HCT116 (cell line): ENCODE measurements at regions not wholly inside any gene's neighbourhood (a gene's known extent, or its start where the extent isn't known, plus 50 kb on each side); places are given as distances from the start of the nearest gene placed in this dataset.

Source experiments
- ATAC-seq: fragments of 200-7000 bp; cut with Tn5 transposase; 2 replicates; pipeline ENCODE4 v1.9.1; 2020; ENCODE audit warnings: mild to moderate bottlenecking, moderate library complexity
- BruUV-seq: library from RNA; stranded (reverse); fragments of 400-500 nt; replicated peaks from 2 replicates; lab custom pipeline; 2021; lab: Mats Ljungman, UMichigan
- CTCF ChIA-PET: fragments of 300-600 bp; sonication (Branson Sonifier 250); formaldehyde crosslinking; loops from one replicate; lab custom pipeline; 2021; ENCODE audit warnings: antibody characterized with exemption; lab: Charles Lee
- POLR2A ChIA-PET: fragments of 300-600, 350-600 bp; sonication (Branson Sonifier 250); formaldehyde crosslinking; loops from one replicate; lab custom pipeline; 2021; ENCODE audit warnings: antibody characterized with exemption; lab: Charles Lee
- RAD21 ChIA-PET, 2 experiments: fragments of 300-600 bp; sonication (Branson Sonifier 250); formaldehyde crosslinking; loops; one replicate each; lab custom pipeline; 2023; ENCODE audit warnings: low total read pairs in 2 of 2; ENCODE audit not compliant: uncharacterized antibody in 2 of 2, unreplicated experiment in 2 of 2, low non-redundant PET in 1 of 2; lab: Charles Lee
- DNase-seq: peaks from one replicate; pipeline ENCODE4 v3.0.0-alpha.2; 2010; ENCODE audit warnings: low read depth, low spot score
- H2AFZ ChIP-seq: fragments of 200-600 bp; shearing (Covaris generic), sonication (generic); 2 replicates; pipeline ENCODE4 v1.6.1; 2017; ENCODE audit warnings: low read depth, mixed run types, mixed read lengths, antibody characterized with exemption, low read length; ENCODE audit not compliant: poor library complexity, severe bottlenecking
- H3K27ac ChIP-seq: 2 replicates; pipeline ENCODE4 v1.5.1; 2012; ENCODE audit warnings: low read depth, low read length
- H3K27me3 ChIP-seq: fragments of 200-600 bp; sonication (generic); 2 replicates; pipeline ENCODE4 v1.6.1; 2016; ENCODE audit warnings: mixed run types, low read length, mixed read lengths; ENCODE audit not compliant: insufficient read depth
- H3K36me3 ChIP-seq, 2 experiments: fragments of 200-500 bp in 1 of 2; fragments of 200-600 bp in 1 of 2; sonication (Bioruptor generic) in 1 of 2; sonication (generic) in 1 of 2; 2 replicates each; pipeline versions ENCODE4 v1.5.1 to v1.6.1; 2014 to 2016; ENCODE audit warnings: low read length in 2 of 2, inconsistent platforms in 1 of 2, mixed read lengths in 1 of 2, mixed run types in 1 of 2; ENCODE audit not compliant: insufficient read depth in 2 of 2, control insufficient read depth in 1 of 2
- H3K4me1 ChIP-seq, 2 experiments: fragments of 200-600 bp in 1 of 2; sonication (generic) in 1 of 2; 2 replicates each; pipeline versions ENCODE4 v1.5.1 to v1.6.1; 2012 to 2017; ENCODE audit warnings: low read length in 2 of 2, inconsistent platforms in 1 of 2, mild to moderate bottlenecking in 1 of 2, mixed read lengths in 1 of 2, mixed run types in 1 of 2, moderate library complexity in 1 of 2; ENCODE audit not compliant: insufficient read depth in 2 of 2, control insufficient read depth in 1 of 2
- H3K4me2 ChIP-seq: fragments of 200-600 bp; sonication (generic); 2 replicates; pipeline ENCODE4 v1.6.1; 2017; ENCODE audit warnings: mixed run types, low read length, mixed read lengths
- H3K4me3 ChIP-seq, 2 experiments: fragments of 200-600 bp in 1 of 2; sonication (generic) in 1 of 2; replicated peaks in 1 of 2; 2 replicates each; pipeline ENCODE4 v1.5.1; 2011 to 2016; ENCODE audit warnings: low read length in 2 of 2, control low read depth in 1 of 2, low read depth in 1 of 2, mild to moderate bottlenecking in 1 of 2, mixed read lengths in 1 of 2, mixed run types in 1 of 2
- H3K79me2 ChIP-seq: fragments of 200-600 bp; sonication (generic); 2 replicates; pipeline ENCODE4 v1.6.1; 2017; ENCODE audit warnings: mild to moderate bottlenecking, mixed run types, low read length, moderate library complexity, mixed read lengths; ENCODE audit not compliant: insufficient read depth
- H3K9ac ChIP-seq: fragments of 200-600 bp; sonication (generic); 2 replicates; pipeline ENCODE4 v1.6.1; 2016; ENCODE audit warnings: low read length, mixed read lengths
- H3K9me2 ChIP-seq: fragments of 200-600 bp; sonication (generic), shearing (Covaris generic); 2 replicates; pipeline ENCODE4 v1.6.1; 2017; ENCODE audit warnings: mixed run types, mild to moderate bottlenecking, moderate library complexity; ENCODE audit not compliant: insufficient read depth
- H3K9me3 ChIP-seq, 2 experiments: fragments of 200-500 bp in 1 of 2; fragments of 200-600 bp in 1 of 2; sonication (Bioruptor generic) in 1 of 2; sonication (generic) in 1 of 2; 2 replicates each; pipeline ENCODE4 v1.6.1; 2014 to 2017; ENCODE audit warnings: low read length in 2 of 2, mixed read lengths in 2 of 2, inconsistent platforms in 1 of 2, low read depth in 1 of 2, mild to moderate bottlenecking in 1 of 2, mixed run types in 1 of 2, moderate library complexity in 1 of 2; ENCODE audit not compliant: control insufficient read depth in 1 of 2, insufficient read depth in 1 of 2
- H4K20me1 ChIP-seq: fragments of 200-600 bp; sonication (generic), shearing (Covaris generic); 2 replicates; pipeline ENCODE4 v1.6.1; 2017; ENCODE audit warnings: mixed run types, mild to moderate bottlenecking, moderate library complexity; ENCODE audit not compliant: insufficient read depth
- CEBPB ChIP-seq: IDR thresholded peaks from 2 replicates; pipeline ENCODE4 v1.6.1; 2012; ENCODE audit warnings: low read depth
- ELF1 ChIP-seq: IDR thresholded peaks from 2 replicates; pipeline ENCODE4 v1.6.1; 2012; ENCODE audit warnings: low read depth, borderline replicate concordance
- EZH2 ChIP-seq: fragments of 200-600 bp; sonication (generic); IDR thresholded peaks from 2 replicates; pipeline ENCODE4 v1.6.1; 2017; ENCODE audit warnings: antibody characterized with exemption, mixed run types
- FOSL1 ChIP-seq: IDR thresholded peaks from 2 replicates; pipeline ENCODE4 v1.6.1; 2012; ENCODE audit warnings: low read depth
- POLR2A ChIP-seq: IDR thresholded peaks from 2 replicates; pipeline ENCODE4 v1.7.0; 2011; ENCODE audit warnings: borderline replicate concordance; ENCODE audit not compliant: insufficient read depth, insufficient read length; ENCODE audit errors: extremely low read depth
- POLR2AphosphoS5 ChIP-seq: IDR thresholded peaks from 2 replicates; pipeline ENCODE4 v1.6.1; 2011; ENCODE audit warnings: mild to moderate bottlenecking, low read depth, low read length, moderate library complexity
- REST ChIP-seq: IDR thresholded peaks from 2 replicates; pipeline ENCODE4 v1.6.1; 2012; ENCODE audit warnings: low read depth
- intact Hi-C: fragments of 100-400 bp; cut with micrococcal nuclease; formaldehyde crosslinking; loops from 2 replicates; pipeline ENCODE4 v1.10.0; 2022
- TF ChIP-seq, protein P1 (sequence below): IDR thresholded peaks from 2 replicates; pipeline ENCODE4 v1.6.1; 2011; ENCODE audit warnings: mild to moderate bottlenecking, low read length, moderate library complexity; ENCODE audit not compliant: insufficient replicate concordance; ENCODE audit errors: extremely low read depth

DNA sequence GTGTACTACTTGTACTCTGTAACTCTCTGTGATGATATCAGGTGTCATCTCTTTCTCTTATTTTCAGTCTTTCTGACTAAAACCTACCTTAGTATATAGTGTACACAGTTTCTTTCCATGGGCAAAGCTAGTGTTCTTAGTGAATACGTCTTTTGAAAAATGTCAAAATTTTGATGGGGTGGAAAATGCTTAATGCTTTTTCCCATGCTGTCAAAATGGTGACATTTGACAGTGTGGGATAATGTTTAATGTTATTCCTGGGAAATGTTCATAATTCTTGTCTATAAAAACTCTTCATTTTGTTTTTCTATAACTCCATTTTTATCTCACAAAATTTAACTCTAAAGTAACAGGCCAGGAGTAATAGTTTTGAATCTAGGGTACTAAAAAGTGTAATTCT, 742.7 kb upstream of the FOXG1 start:
- no peaks in the 10 kb centered on the region for H3K79me2 ChIP-seq
- CTCF ChIA-PET = no interaction called here

More for the DNA sequence above, 742.7 kb upstream of the FOXG1 start:
- H3K27me3 ChIP-seq = no peaks in the 10 kb centered on the region
- no peak for DNase-seq
- intact Hi-C loops = no loop called here
- no peaks in the 10 kb centered on the region for H3K4me1 ChIP-seq
- no peak overlapping the region for H3K9ac ChIP-seq
- H3K9me3 ChIP-seq = peaks cover 3 to 17% of the 10 kb centered on the region in 2 experiments; a peak in 3 of 4 replicates
- no TSS peak for BruUV-seq
- H3K9me2 ChIP-seq = no peaks in the 10 kb centered on the region
- H3K4me3 ChIP-seq = no peak overlapping the region
- H3K4me2 ChIP-seq = no peak overlapping the region
- H3K27ac ChIP-seq = no peak overlapping the region
- no peaks in the 10 kb centered on the region for H3K36me3 ChIP-seq
- ATAC-seq = no peak
- no peak overlapping the region for H2AFZ ChIP-seq
- POLR2A ChIA-PET = no interaction called here
- RAD21 ChIA-PET = no interaction called here
- no peaks in the 10 kb centered on the region for H4K20me1 ChIP-seq
- TF ChIP-seq, protein P1, sequence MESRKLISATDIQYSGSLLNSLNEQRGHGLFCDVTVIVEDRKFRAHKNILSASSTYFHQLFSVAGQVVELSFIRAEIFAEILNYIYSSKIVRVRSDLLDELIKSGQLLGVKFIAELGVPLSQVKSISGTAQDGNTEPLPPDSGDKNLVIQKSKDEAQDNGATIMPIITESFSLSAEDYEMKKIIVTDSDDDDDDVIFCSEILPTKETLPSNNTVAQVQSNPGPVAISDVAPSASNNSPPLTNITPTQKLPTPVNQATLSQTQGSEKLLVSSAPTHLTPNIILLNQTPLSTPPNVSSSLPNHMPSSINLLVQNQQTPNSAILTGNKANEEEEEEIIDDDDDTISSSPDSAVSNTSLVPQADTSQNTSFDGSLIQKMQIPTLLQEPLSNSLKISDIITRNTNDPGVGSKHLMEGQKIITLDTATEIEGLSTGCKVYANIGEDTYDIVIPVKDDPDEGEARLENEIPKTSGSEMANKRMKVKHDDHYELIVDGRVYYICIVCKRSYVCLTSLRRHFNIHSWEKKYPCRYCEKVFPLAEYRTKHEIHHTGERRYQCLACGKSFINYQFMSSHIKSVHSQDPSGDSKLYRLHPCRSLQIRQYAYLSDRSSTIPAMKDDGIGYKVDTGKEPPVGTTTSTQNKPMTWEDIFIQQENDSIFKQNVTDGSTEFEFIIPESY = no peak
- TF ChIP-seq REST = no peak
- TF ChIP-seq CEBPB = no peak
- TF ChIP-seq FOSL1 = no peak
- TF ChIP-seq POLR2AphosphoS5 = no peak
- TF ChIP-seq EZH2 = no peak
- no peak for TF ChIP-seq POLR2A
- no peak for TF ChIP-seq ELF1
